ENCODE measurements at regions not wholly inside any gene's neighbourhood (a gene's known extent, or its start where the extent isn't known, plus 50 kb on each side); places are given as distances from the start of the nearest gene placed in this dataset.
"Not testable (repeated sequence)": the region's sequence is repeated elsewhere in the genome, so short reads cannot be mapped to it uniquely, and the experiment has no call there.

DNA sequence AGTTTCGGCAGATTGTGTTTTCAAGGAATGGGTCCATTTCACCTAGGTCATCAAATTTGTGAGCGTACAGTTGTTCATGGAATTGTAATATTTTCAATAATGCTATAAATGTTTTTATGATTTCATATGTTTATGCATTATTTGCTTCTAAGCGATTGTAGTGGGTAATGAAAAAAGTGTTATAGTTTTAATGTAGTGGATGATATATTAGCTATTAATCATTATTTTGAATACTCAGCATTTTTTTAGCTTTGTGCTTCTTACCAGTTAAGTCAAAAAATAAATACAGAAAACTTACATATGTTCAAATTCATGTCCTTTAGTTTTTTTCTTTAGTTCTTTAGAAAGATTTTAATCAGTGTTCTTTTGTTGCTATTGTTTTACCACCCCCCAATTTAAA lies 677.0 kb downstream of the STK39 start:
- DNase-seq = no peak
- TF ChIP-seq POLR2A (IDR thresholded peaks at IDR 0.05) = no peak
- TF ChIP-seq, protein P1, sequence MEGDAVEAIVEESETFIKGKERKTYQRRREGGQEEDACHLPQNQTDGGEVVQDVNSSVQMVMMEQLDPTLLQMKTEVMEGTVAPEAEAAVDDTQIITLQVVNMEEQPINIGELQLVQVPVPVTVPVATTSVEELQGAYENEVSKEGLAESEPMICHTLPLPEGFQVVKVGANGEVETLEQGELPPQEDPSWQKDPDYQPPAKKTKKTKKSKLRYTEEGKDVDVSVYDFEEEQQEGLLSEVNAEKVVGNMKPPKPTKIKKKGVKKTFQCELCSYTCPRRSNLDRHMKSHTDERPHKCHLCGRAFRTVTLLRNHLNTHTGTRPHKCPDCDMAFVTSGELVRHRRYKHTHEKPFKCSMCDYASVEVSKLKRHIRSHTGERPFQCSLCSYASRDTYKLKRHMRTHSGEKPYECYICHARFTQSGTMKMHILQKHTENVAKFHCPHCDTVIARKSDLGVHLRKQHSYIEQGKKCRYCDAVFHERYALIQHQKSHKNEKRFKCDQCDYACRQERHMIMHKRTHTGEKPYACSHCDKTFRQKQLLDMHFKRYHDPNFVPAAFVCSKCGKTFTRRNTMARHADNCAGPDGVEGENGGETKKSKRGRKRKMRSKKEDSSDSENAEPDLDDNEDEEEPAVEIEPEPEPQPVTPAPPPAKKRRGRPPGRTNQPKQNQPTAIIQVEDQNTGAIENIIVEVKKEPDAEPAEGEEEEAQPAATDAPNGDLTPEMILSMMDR (IDR thresholded peaks at IDR 0.05) = no peak
- no peak for TF ChIP-seq EP300 (IDR thresholded peaks at IDR 0.05)
- no peaks in the 10 kb centered on the region for H3K4me1 ChIP-seq (ENCODE audit: insufficient read depth)
- H3K4me3 ChIP-seq = no peak overlapping the region
- no peak overlapping the region for H3K27ac ChIP-seq
- H3K9me3 ChIP-seq = no peaks in the 10 kb centered on the region
- no peaks in the 10 kb centered on the region for H3K27me3 ChIP-seq
- no peaks in the 10 kb centered on the region for H3K36me3 ChIP-seq
- intact Hi-C loops (cut with DNase I) = no loop called here
- 86 to 94% (median 93%) methylated on average over 3 of the region's 3 CpGs for WGBS, 3 donors

DNA sequence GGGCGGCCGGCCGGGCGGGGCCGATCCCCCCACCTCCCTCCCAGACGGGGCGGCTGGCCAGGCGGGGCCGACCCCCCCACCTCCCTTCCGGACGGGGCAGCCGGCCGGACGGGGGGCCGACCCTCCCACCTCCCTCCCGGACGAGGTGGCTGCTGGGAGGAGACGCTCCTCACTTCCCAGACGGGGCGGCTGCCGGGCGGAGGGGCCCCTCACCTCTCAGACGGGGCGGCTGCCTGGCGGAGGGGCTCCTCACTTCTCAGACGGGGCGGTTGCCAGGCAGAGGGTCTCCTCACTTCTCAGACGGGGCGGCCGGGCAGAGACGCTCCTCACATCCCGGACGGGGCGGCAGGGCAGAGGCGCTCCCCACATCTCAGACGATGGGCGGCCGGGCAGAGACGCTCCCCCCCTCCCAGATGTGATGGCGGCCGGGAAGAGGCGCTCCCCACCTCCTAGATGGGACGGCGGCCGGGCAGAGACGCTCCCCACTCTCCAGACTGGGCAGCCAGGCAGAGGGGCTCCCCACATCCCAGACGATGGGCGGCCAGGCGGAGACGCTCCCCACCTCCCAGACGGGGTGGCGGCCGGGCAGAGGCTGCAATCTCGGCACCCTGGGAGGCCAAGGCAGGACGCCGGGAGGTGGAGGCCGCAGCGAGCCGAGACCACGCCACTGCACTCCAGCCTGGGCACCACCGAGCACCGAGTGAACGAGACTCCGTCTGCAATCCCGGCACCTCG lies 675.8 kb downstream of the XIRP2 start:
- H3K4me1 ChIP-seq (ENCODE audit: insufficient read depth); H3K27ac ChIP-seq; H3K36me3 ChIP-seq; intact Hi-C loops (cut with DNase I); H3K4me3 ChIP-seq; H3K9me3 ChIP-seq; DNase-seq; H3K27me3 ChIP-seq: not testable (repeated sequence)
- 95 to 96% (median 96%) methylated on average over 21 to 53 of the region's 66 CpGs for WGBS, 3 donors

DNA sequence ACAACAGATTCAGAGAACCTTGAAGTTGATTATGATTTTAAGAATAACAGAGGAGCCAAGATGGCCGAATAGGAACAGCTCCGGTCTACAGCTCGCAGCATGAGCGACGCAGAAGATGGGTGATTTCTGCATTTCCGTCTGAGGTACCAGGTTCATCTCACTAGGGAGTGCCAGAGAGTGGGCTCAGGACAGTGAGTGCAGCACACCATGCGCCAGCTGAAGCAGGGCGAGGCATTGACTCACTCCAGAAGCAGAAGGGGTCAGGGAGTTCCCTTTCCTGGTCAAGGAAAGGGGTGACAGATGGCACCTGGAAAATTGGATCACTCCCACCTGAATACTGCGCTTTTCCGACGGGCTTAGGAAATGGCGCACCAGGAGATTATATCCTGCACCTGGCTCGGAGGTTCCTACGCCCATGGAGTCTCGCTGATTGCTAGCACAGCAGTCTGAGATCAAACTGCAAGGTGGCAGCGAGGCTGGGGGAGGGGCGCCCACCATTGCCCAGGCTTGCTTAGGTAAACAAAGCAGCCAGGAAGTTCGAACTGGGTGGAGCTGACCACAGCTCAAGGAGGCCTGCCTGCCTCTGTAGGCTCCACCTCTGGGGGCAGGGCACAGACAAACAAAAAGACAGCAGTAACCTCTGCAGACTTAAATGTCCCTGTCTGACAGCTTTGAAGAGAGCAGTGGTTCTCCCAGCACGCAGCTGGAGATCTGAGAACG lies 670.2 kb downstream of the XIRP2 start:
- DNase-seq; H3K27ac ChIP-seq; H3K36me3 ChIP-seq; H3K9me3 ChIP-seq; H3K4me3 ChIP-seq; intact Hi-C loops (cut with DNase I); H3K27me3 ChIP-seq; H3K4me1 ChIP-seq (ENCODE audit: insufficient read depth): not testable (repeated sequence)
- WGBS, 3 donors = 93 to 95% (median 93%) methylated on average over 19 to 20 of the region's 20 CpGs

DNA sequence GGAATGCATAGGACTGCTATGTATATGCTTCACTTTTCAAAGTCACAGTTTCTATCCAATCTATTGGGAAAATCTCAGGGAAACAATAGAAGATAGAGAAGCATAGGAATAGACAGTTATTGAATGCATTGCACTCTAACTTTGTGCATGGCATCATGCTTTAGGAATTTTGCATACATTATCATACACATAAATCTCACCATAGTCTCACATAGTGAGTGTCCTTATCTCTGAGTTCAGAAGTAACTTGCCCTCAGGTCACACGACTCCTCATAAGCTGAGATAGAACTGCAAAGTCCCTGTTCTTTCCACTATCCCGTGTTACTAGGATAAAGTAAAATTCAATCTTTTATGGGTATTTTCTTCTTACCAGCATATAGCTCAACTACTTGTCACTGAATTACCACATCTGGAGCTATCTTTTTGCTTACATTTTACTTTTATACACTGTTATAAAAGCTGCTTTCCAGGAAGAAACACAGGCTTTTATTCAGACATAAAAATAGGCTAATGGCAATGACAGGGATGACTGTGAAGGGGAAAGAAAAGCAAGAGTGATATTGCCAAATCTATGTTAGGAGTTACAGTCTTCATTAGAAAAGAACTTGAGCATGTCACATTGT lies 666.9 kb downstream of the XIRP2 start:
- intact Hi-C loops (cut with DNase I) = no loop called here

DNA sequence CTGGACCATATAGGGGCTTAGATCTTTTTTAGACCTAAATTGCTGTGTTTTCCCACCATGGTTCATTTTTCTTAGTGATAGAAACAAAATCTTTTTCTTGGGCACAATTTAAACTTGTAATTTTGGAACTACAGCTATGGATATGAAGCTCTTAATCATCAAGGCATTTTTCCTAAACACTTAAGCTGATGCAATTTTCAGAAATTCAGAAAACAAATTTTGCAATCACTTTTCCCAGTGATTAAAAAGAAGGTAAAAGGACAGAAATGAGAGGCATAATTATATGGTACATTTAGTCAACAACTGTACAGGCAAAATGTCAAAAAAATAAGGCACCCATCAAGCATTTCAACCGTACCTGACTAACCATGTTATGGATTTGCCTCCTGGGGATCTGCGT lies 665.4 kb downstream of the XIRP2 start:
- Histone ChIP-seq H3K4me3 (no peak overlapping the region), H3K36me3 (no peaks in the 10 kb centered on the region), H3K27ac (no peak overlapping the region), H3K9me3 (no peaks in the 10 kb centered on the region), H3K4me1 (ENCODE audit: insufficient read depth) (no peaks in the 10 kb centered on the region), H3K27me3 (no peaks in the 10 kb centered on the region)
- intact Hi-C loops (cut with DNase I) = no loop called here
- DNase-seq = no peak
- WGBS, 3 donors = 92 to 96% (median 95%) methylated on average over 2 of the region's 2 CpGs
- TF ChIP-seq POLR2A (IDR thresholded peaks at IDR 0.05) (no peak), EP300 (IDR thresholded peaks at IDR 0.05) (no peak)
- TF ChIP-seq, protein P1 (IDR thresholded peaks at IDR 0.05) = no peak

More for the DNA sequence above, 666.9 kb downstream of the XIRP2 start:
- 71 to 79% (median 75%) methylated on average over 2 of the region's 2 CpGs for WGBS, 3 donors
- Histone ChIP-seq H3K4me1 (ENCODE audit: insufficient read depth) (no peaks in the 10 kb centered on the region), H3K27ac (no peak overlapping the region), H3K36me3 (no peaks in the 10 kb centered on the region), H3K27me3 (no peaks in the 10 kb centered on the region), H3K4me3 (no peak overlapping the region), H3K9me3 (no peaks in the 10 kb centered on the region)
- TF ChIP-seq EP300 (IDR thresholded peaks at IDR 0.05) (no peak), POLR2A (IDR thresholded peaks at IDR 0.05) (no peak)
- TF ChIP-seq, protein P1 (IDR thresholded peaks at IDR 0.05) = no peak
- DNase-seq = no peak
